22Rv1 (cell line): ENCODE measurements at regions not wholly inside any gene's neighbourhood (a gene's known extent, or its start where the extent isn't known, plus 50 kb on each side); places are given as distances from the start of the nearest gene placed in this dataset.

Experiments
- CTCF ChIP-seq: fragments of 450-650 bp; IDR thresholded peaks from 2 replicates; pipeline ENCODE4 v1.5.1; 2017; ENCODE audit warnings: mild to moderate bottlenecking
- ZFX ChIP-seq: fragments of 450-650 bp; IDR thresholded peaks from 2 replicates; pipeline ENCODE4 v1.6.1; 2017; ENCODE audit warnings: antibody characterized with exemption, borderline replicate concordance

GRCh38 chr12:33596814-33597213, 157.2 kb upstream of the SYT10 start:
- TF ChIP-seq CTCF (no peak), ZFX (no peak)
